ENCODE measurements at regions not wholly inside any gene's neighbourhood (a gene's known extent, or its start where the extent isn't known, plus 50 kb on each side); places are given as distances from the start of the nearest gene placed in this dataset.

DNA sequence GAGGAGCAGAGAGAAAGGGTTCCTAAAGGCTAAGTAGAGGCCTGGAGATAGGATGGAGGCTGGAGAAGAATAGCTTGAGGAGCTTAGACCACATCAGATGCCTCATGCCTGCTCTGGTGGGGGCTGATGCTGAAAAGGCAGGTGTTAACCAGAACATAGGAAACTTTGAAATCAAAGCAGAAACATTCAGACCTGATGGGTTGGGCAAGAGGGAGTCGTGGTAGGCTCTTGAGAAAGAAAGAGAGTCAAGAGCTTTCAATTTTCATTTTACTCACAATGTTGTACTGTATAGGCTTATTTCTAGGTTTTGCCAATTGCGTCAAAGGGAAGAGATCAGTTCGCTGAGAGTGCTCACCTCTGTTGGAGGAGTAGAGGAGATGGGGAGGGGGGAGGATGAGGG lies 406.6 kb upstream of the SALL1 start:
- TF ChIP-seq CTCF (IDR thresholded peaks at IDR 0.05) (no peak), POLR2A (IDR thresholded peaks at IDR 0.05) (no peak)

All from breast epithelium (tissue), 3 donors.